ENCODE measurements at regions not wholly inside any gene's neighbourhood (a gene's known extent, or its start where the extent isn't known, plus 50 kb on each side); places are given as distances from the start of the nearest gene placed in this dataset.

GRCh38 chr11:116544721-116545120, 228.1 kb downstream of the BUD13 start:
- TF ChIP-seq CTCF (conservative IDR thresholded peaks at IDR 0.05; ENCODE audit: control insufficient read depth, insufficient read depth, low read depth, low read length) = no peak
- no peak overlapping the region for H3K4me3 ChIP-seq (ENCODE audit: control insufficient read depth, low read depth, low read length)

GRCh38 chr11:116543911-116544475, 228.8 kb downstream of the BUD13 start:
- no peak overlapping the region for H3K4me3 ChIP-seq (ENCODE audit: control insufficient read depth, low read depth, low read length)
- no peak for DNase-seq (ENCODE audit: low read depth)
- no peak for TF ChIP-seq CTCF (conservative IDR thresholded peaks at IDR 0.05; ENCODE audit: control insufficient read depth, insufficient read depth, low read depth, low read length)

More at GRCh38 chr11:116544721-116545120, 228.1 kb downstream of the BUD13 start:
- no peak for DNase-seq (ENCODE audit: low read depth)

GRCh38 chr11:116543099-116543498, 229.7 kb downstream of the BUD13 start:
- no peak for DNase-seq (ENCODE audit: low read depth)
- no peak overlapping the region for H3K4me3 ChIP-seq (ENCODE audit: control insufficient read depth, low read depth, low read length)
- TF ChIP-seq CTCF (conservative IDR thresholded peaks at IDR 0.05; ENCODE audit: control insufficient read depth, insufficient read depth, low read depth, low read length) = no peak

DNA sequence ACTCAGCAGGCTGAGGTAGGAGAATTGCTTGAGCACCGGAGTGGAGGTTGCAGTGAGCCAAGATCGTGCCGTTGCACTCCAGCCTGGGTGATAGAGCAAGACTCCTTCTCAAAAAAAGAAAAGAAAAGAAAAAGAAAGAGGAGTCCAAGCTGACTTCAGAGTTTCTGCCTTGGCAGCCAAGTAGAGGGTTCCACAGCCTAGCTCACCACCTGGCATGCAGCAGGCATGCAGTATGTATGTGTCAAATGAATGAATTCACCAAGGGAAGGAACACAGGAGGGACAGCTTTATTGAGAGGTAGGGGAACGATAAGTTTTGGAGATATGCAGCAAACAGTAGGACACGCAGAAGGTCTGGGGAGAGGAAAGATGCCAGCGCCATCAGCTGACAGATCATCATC, 230.4 kb downstream of the BUD13 start:
- no peak for TF ChIP-seq CTCF (conservative IDR thresholded peaks at IDR 0.05; ENCODE audit: control insufficient read depth, insufficient read depth, low read depth, low read length)

DNA sequence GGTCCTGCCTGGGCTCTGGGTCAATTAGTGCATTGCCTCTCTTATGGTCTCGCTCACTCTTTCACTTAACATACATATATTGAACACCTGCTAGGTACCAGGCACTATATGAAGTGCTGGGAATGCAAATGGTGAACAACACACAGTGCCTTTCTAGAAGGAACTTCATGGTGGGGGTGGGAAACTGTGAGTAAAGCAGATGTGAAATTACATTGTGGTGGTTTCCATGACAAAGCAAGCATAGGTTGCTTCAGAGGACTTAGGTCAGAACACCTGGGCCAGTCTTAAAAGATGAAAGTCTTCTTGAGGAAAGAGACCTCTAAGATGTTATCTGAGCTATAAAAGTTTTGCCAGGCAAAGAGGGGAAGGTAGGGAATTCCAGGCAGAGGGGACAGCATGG, 231.3 kb downstream of the BUD13 start:
- no peak for DNase-seq (ENCODE audit: low read depth)
- no peak for TF ChIP-seq CTCF (conservative IDR thresholded peaks at IDR 0.05; ENCODE audit: control insufficient read depth, insufficient read depth, low read depth, low read length)
- H3K4me3 ChIP-seq (ENCODE audit: control insufficient read depth, low read depth, low read length) = no peak overlapping the region

More for the DNA sequence above, 230.4 kb downstream of the BUD13 start:
- DNase-seq (ENCODE audit: low read depth) = no peak
- no peak overlapping the region for H3K4me3 ChIP-seq (ENCODE audit: control insufficient read depth, low read depth, low read length)

- TF ChIP-seq CTCF (conservative IDR thresholded peaks at IDR 0.05; ENCODE audit: control insufficient read depth, insufficient read depth, low read depth, low read length) = no peak
- DNase-seq (ENCODE audit: low read depth) = no peak
- no peak overlapping the region for H3K4me3 ChIP-seq (ENCODE audit: control insufficient read depth, low read depth, low read length)
These were observed 232.0 kb downstream of the BUD13 start for GRCh38 chr11:116540645-116541304.

Measured in fibroblast of mammary gland (primary cell).